Dendritic cell treated with granulocyte-macrophage colony-stimulating factor and Interleukin-4, amounts not matched to agents 40 ng/mL and 50 ng/mL, for 4 days (primary cell): ENCODE measurements at regions not wholly inside any gene's neighbourhood (a gene's known extent, or its start where the extent isn't known, plus 50 kb on each side); places are given as distances from the start of the nearest gene placed in this dataset.
"Not testable (repeated sequence)": the region's sequence is repeated elsewhere in the genome, so short reads cannot be mapped to it uniquely, and the experiment has no call there.

Experiments used
- H3K27ac Mint-ChIP-seq: one replicate; pipeline ENCODE4 v1.8.0; 2022; ENCODE audit warnings: mild to moderate bottlenecking, mixed read lengths
- H3K27me3 Mint-ChIP-seq: one replicate; pipeline ENCODE4 v1.8.0; 2022; ENCODE audit warnings: mild to moderate bottlenecking, mixed read lengths
- H3K36me3 Mint-ChIP-seq: one replicate; pipeline ENCODE4 v1.8.0; 2022; ENCODE audit warnings: low read depth, mixed read lengths
- H3K4me1 Mint-ChIP-seq: one replicate; pipeline ENCODE4 v1.8.0; 2022; ENCODE audit warnings: low read depth, mixed read lengths
- H3K4me3 Mint-ChIP-seq: one replicate; pipeline ENCODE4 v1.8.0; 2022; ENCODE audit warnings: mild to moderate bottlenecking, moderate library complexity, mixed read lengths
- H3K9me3 Mint-ChIP-seq: one replicate; pipeline ENCODE4 v1.8.0; 2022; ENCODE audit warnings: mixed read lengths
- intact Hi-C: fragments of 100-400 bp; cut with micrococcal nuclease; formaldehyde crosslinking; loops from one replicate; pipeline ENCODE4 v1.15.0; 2022

DNA sequence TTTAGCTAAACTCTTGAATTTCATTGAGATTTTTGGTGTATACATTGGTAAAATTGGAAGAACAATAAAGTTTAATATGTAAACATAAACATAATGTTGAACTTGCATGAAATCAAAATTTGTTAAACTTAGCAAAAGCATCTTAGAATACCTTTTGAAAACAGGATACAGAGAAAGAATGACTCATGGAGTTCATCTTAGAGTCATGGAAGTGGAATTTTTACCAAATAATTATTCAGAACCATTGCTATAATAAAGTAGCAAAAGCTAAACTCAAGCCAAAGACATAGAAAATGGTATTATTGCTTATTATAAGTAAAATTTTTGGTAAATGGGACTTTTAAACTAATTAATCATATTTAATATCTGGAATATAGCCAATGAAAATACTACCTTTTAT is 841.6 kb upstream of the SLC39A10 start:
- Mint-ChIP-seq H3K36me3 (no peaks in the 10 kb centered on the region), H3K4me3 (no peak overlapping the region), H3K4me1 (no peaks in the 10 kb centered on the region), H3K9me3 (no peaks in the 10 kb centered on the region), H3K27me3 (no peaks in the 10 kb centered on the region), H3K27ac (no peak overlapping the region)
- intact Hi-C loops: no loop called here

DNA sequence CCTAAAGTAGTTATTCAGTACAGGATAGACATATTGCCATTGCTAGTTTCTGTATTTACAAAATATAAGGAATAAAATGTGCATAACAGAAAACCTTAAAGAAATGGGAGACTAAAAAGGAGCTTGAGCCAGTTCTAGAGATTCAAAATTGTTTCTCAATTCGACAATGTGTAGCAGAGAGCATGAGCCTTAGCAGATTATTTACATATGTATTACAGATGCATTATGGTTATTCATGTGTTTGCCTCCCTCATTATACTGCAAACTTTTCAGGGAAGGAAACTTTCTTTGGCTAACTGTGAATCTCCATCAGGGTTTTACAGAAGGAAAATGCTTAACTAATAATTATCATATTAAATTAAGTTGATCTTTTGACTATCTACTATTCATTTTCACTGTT is 854.4 kb upstream of the SLC39A10 start:
- H3K27me3 Mint-ChIP-seq: no peaks in the 10 kb centered on the region
- no peak overlapping the region for H3K4me3 Mint-ChIP-seq
- intact Hi-C loops: no loop called here
- H3K4me1 Mint-ChIP-seq: no peaks in the 10 kb centered on the region
- H3K36me3 Mint-ChIP-seq: no peaks in the 10 kb centered on the region
- H3K27ac Mint-ChIP-seq: no peak overlapping the region
- H3K9me3 Mint-ChIP-seq: peaks cover 21% of the 10 kb centered on the region

GRCh38 chr2:194787071-194787470 is 870.0 kb upstream of the SLC39A10 start:
- intact Hi-C loops, H3K27me3 Mint-ChIP-seq, H3K4me3 Mint-ChIP-seq, H3K36me3 Mint-ChIP-seq, H3K4me1 Mint-ChIP-seq, H3K27ac Mint-ChIP-seq, H3K9me3 Mint-ChIP-seq: not testable (repeated sequence)

GRCh38 chr2:194771394-194771793 is 885.6 kb upstream of the SLC39A10 start:
- H3K4me1 Mint-ChIP-seq, H3K27me3 Mint-ChIP-seq, H3K36me3 Mint-ChIP-seq, H3K27ac Mint-ChIP-seq, intact Hi-C loops, H3K4me3 Mint-ChIP-seq: not testable (repeated sequence)
- H3K9me3 Mint-ChIP-seq: peaks cover 40% of the 10 kb centered on the region

DNA sequence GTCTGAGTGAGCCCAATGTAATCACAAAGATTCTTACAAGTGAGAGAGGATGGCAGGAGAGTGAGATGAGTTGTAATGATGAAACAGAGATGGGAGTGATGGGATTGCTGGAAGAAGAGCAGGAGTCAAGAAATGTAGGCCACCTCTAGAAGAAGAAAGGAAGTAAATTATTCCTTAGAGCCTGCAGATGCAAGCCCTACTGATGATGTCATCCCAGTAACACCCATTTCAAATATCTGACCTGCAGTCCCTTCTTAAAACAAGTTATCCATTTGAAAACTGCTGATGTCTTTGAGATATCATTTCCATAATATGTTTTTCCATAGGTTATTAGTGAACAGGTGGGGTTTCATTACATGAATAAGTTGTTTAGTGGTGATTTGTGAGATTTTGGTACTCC is 888.0 kb upstream of the SLC39A10 start:
- no peak overlapping the region for H3K27ac Mint-ChIP-seq
- H3K27me3 Mint-ChIP-seq: no peaks in the 10 kb centered on the region
- intact Hi-C loops: no loop called here
- H3K9me3 Mint-ChIP-seq: peaks cover 44% of the 10 kb centered on the region
- H3K4me1 Mint-ChIP-seq: no peaks in the 10 kb centered on the region
- H3K36me3 Mint-ChIP-seq: no peaks in the 10 kb centered on the region
- no peak overlapping the region for H3K4me3 Mint-ChIP-seq

DNA sequence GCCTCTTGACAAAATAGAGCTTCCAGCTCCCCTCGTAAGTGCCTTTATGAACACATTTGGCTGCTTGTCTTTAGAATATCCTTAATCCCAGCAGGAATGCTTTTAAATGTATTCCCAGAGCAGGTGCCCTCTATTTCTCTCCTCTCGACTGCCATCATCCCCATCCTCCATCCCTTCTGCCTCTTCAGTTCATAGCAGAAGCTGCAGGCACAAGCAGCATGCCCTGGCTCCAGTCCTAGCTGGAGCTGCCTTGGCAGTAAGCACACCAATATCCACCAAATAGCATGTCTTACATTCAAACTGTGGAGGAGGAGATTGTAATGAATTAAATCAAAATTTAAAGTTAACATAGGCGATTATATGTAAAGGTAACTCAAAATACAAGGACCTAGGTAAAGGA is 891.3 kb upstream of the SLC39A10 start:
- Mint-ChIP-seq H3K27ac (no peak overlapping the region), H3K4me3 (no peak overlapping the region), H3K27me3 (no peaks in the 10 kb centered on the region), H3K9me3 (peaks cover 39% of the 10 kb centered on the region), H3K4me1 (no peaks in the 10 kb centered on the region), H3K36me3 (no peaks in the 10 kb centered on the region)
- intact Hi-C loops: no loop called here

DNA sequence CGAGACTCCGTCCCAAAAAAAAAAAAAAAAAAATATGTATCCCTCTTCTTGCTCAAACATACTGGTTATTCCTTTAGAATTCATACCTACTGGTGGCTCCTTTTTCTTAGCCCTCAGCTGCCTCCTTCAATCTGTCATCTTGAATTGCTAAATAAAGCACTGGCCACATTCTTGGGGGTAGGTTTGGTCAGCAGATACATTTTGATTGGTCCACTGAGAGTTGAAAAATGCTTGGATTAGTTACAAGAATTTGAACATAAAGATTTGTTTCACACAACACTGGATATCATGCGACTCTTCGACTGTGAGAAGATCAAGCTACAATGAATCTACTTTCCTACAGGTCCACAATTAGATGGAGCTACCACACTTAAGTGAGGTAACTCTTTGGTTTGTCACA is 906.1 kb upstream of the SLC39A10 start:
- Mint-ChIP-seq H3K4me3 (no peak overlapping the region), H3K27me3 (no peaks in the 10 kb centered on the region), H3K9me3 (peaks cover 11% of the 10 kb centered on the region), H3K27ac (no peak overlapping the region), H3K4me1 (no peaks in the 10 kb centered on the region), H3K36me3 (no peaks in the 10 kb centered on the region)
- intact Hi-C loops: no loop called here

- Mint-ChIP-seq H3K27ac (no peak overlapping the region), H3K4me1 (no peaks in the 10 kb centered on the region), H3K4me3 (no peak overlapping the region), H3K36me3 (no peaks in the 10 kb centered on the region), H3K9me3 (peaks cover 6% of the 10 kb centered on the region), H3K27me3 (no peaks in the 10 kb centered on the region)
- intact Hi-C loops: no loop called here
These were observed 911.4 kb upstream of the SLC39A10 start for GRCh38 chr2:194745557-194746146.

GRCh38 chr2:194742706-194743105 is 914.3 kb upstream of the SLC39A10 start:
- H3K27ac Mint-ChIP-seq: no peak overlapping the region
- no peak overlapping the region for H3K4me3 Mint-ChIP-seq
- peaks cover 6% of the 10 kb centered on the region for H3K9me3 Mint-ChIP-seq
- no peaks in the 10 kb centered on the region for H3K36me3 Mint-ChIP-seq
- no peaks in the 10 kb centered on the region for H3K4me1 Mint-ChIP-seq
- intact Hi-C loops: no loop called here
- no peaks in the 10 kb centered on the region for H3K27me3 Mint-ChIP-seq

DNA sequence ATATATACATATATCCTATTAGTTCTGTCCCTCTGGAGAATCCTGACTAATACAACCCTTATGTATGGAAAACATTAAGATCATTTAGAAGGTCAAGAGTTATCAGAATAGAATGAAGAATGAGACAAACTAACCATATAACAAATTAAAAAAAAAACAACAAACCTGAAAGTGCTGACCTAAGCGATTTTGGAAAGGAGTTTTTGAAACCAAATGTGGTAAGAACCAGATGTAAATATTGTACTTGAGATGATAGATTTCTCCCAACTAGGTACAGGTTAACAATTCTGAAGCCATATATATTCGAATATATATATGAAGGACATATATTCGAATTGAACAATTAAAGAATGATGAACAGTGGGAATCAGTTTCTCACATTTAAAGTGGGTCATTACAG is 917.8 kb upstream of the SLC39A10 start:
- Mint-ChIP-seq H3K4me1 (no peaks in the 10 kb centered on the region), H3K9me3 (peaks cover 19% of the 10 kb centered on the region), H3K27ac (no peak overlapping the region), H3K4me3 (no peak overlapping the region), H3K36me3 (no peaks in the 10 kb centered on the region), H3K27me3 (no peaks in the 10 kb centered on the region)
- intact Hi-C loops: no loop called here

GRCh38 chr2:194735837-194736542 is 921.0 kb upstream of the SLC39A10 start:
- Mint-ChIP-seq H3K4me3 (no peak overlapping the region), H3K9me3 (peaks cover 19% of the 10 kb centered on the region), H3K27ac (no peak overlapping the region), H3K36me3 (no peaks in the 10 kb centered on the region), H3K27me3 (no peaks in the 10 kb centered on the region), H3K4me1 (no peaks in the 10 kb centered on the region)
- intact Hi-C loops: no loop called here

DNA sequence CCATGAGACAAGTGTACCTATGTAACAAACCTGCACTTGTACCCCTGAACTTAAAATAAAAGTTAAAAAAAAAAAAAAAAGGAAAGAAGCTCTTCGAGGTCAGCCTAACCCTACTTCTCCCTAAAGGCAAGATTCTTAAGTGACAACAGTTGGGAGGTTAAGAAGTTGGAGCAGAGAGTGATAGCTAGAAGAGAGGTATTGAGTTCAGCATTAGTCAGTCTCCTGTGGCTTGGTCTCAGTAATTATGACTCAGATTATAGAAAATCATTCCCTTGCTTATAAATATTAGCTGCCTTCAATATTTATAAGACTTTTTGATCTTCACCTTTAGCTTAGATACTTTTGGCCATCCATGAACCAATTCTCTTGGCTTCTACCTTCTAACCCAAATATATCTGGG is 926.8 kb upstream of the SLC39A10 start:
- H3K27me3 Mint-ChIP-seq: no peaks in the 10 kb centered on the region
- H3K9me3 Mint-ChIP-seq: no peaks in the 10 kb centered on the region
- intact Hi-C loops: no loop called here
- H3K36me3 Mint-ChIP-seq: no peaks in the 10 kb centered on the region
- H3K27ac Mint-ChIP-seq: no peak overlapping the region
- H3K4me1 Mint-ChIP-seq: no peaks in the 10 kb centered on the region
- H3K4me3 Mint-ChIP-seq: no peak overlapping the region

DNA sequence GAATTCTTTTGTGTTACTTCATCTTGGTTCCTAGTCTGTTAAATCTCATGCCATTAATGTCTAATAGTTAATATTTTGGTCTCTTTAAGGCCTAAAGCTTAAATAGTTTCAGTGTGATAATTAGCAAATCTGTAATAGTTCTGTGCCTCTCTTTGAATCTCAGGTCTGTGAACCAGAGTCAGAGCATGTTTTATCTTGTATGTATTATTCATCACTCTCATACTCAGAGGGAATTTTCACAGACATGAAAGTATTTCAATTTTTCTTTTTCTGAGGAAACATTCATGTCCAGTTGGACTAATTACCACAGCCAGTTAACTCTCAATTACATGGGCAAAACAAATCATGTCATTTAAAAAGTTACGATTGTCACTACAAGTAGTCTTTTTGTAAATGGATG is 931.9 kb upstream of the SLC39A10 start:
- Mint-ChIP-seq H3K36me3 (no peaks in the 10 kb centered on the region), H3K27me3 (no peaks in the 10 kb centered on the region), H3K4me1 (no peaks in the 10 kb centered on the region)

GRCh38 chr2:194723446-194723845 is 933.6 kb upstream of the SLC39A10 start:
- no peak overlapping the region for H3K4me3 Mint-ChIP-seq
- no peaks in the 10 kb centered on the region for H3K4me1 Mint-ChIP-seq
- H3K27me3 Mint-ChIP-seq: no peaks in the 10 kb centered on the region
- peaks cover 25% of the 10 kb centered on the region for H3K9me3 Mint-ChIP-seq
- intact Hi-C loops: no loop called here
- H3K27ac Mint-ChIP-seq: no peak overlapping the region
- no peaks in the 10 kb centered on the region for H3K36me3 Mint-ChIP-seq

More for the DNA sequence above, 931.9 kb upstream of the SLC39A10 start:
- Mint-ChIP-seq H3K4me3 (no peak overlapping the region), H3K9me3 (peaks cover 18% of the 10 kb centered on the region), H3K27ac (no peak overlapping the region)
- intact Hi-C loops: no loop called here

DNA sequence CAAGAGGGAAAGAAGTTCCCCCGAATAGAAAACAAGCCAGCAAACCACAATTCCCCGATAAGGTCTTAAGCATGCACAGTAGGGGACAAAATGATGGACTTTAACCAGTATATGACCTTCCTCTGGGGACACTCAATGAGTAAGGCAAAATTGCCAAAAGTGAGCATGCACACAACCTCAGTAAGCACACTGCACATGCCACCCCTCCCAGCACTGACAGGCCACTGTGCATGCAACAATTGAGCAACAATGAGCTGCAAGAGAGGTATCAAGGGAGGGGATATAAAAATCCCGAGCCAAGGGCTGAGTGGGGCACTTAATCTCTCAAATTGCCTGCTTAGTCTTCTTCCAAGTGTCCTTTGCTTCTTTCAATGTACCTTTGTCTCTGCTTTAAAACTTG is 935.8 kb upstream of the SLC39A10 start:
- H3K27me3 Mint-ChIP-seq: no peaks in the 10 kb centered on the region
- no peaks in the 10 kb centered on the region for H3K36me3 Mint-ChIP-seq
- H3K4me3 Mint-ChIP-seq: no peak overlapping the region
- peaks cover 25% of the 10 kb centered on the region for H3K9me3 Mint-ChIP-seq
- no peak overlapping the region for H3K27ac Mint-ChIP-seq
- no peaks in the 10 kb centered on the region for H3K4me1 Mint-ChIP-seq
- intact Hi-C loops: no loop called here
